Activated T-cell treated with anti-CD3 and anti-CD28 coated beads for 1 hour (primary cell): ENCODE measurements at regions not wholly inside any gene's neighbourhood (a gene's known extent, or its start where the extent isn't known, plus 50 kb on each side); places are given as distances from the start of the nearest gene placed in this dataset.

Experiments
- DNase-seq: peaks from one replicate; pipeline ENCODE4 v3.0.0-alpha.2; 2020; ENCODE audit warnings: low read depth

GRCh38 chr10:78963074-78964034 is 105.4 kb upstream of the ZMIZ1 start:
- DNase-seq = no peak

- no peak for DNase-seq
Measured at GRCh38 chr10:78964274-78964951, 104.4 kb upstream of the ZMIZ1 start.

GRCh38 chr10:78964952-78965633 is 103.7 kb upstream of the ZMIZ1 start:
- DNase-seq = no peak

- DNase-seq = no peak
Measured at GRCh38 chr10:78966182-78966787, 102.5 kb upstream of the ZMIZ1 start.

- no peak for DNase-seq
Measured at GRCh38 chr10:78966844-78967488, 101.8 kb upstream of the ZMIZ1 start.

- no peak for DNase-seq
Measured at GRCh38 chr10:78968300-78968942, 100.3 kb upstream of the ZMIZ1 start.

- no peak for DNase-seq
Measured at GRCh38 chr10:78968943-78969342, 99.8 kb upstream of the ZMIZ1 start.

GRCh38 chr10:78969719-78970118 is 99.0 kb upstream of the ZMIZ1 start:
- no peak for DNase-seq

- DNase-seq = no peak
Measured at GRCh38 chr10:78970261-78970660, 98.5 kb upstream of the ZMIZ1 start.

- DNase-seq = no peak
Measured at GRCh38 chr10:78971094-78971682, 97.6 kb upstream of the ZMIZ1 start.

- no peak for DNase-seq
Measured at GRCh38 chr10:78972160-78972946, 96.4 kb upstream of the ZMIZ1 start.

- DNase-seq = peak; percentile 46
Measured at GRCh38 chr10:78972947-78973900, 95.5 kb upstream of the ZMIZ1 start.

GRCh38 chr10:78973901-78974616 is 94.7 kb upstream of the ZMIZ1 start:
- peak; percentile 26 for DNase-seq

GRCh38 chr10:78974617-78975317 is 94.0 kb upstream of the ZMIZ1 start:
- peak; percentile 33 for DNase-seq

GRCh38 chr10:78975926-78976325 is 92.8 kb upstream of the ZMIZ1 start:
- DNase-seq = no peak

GRCh38 chr10:78976825-78977755 is 91.7 kb upstream of the ZMIZ1 start:
- DNase-seq = no peak
